ENCODE measurements at regions not wholly inside any gene's neighbourhood (a gene's known extent, or its start where the extent isn't known, plus 50 kb on each side); places are given as distances from the start of the nearest gene placed in this dataset.
A peak's percentile ranks its signal among the peaks of the same experiment; 100 is the strongest.

GRCh38 chr6:137707590-137708360 is 159.3 kb upstream of the TNFAIP3 start:
- H3K27ac ChIP-seq = no peak overlapping the region
- peak; percentile 74 for TF ChIP-seq CTCF (conservative IDR thresholded peaks at IDR 0.05; ENCODE audit: low read depth)
- DNase-seq (ENCODE audit: low spot score) = peak; percentile 58
- CTCF ChIA-PET = interaction anchor here (0.6 to 1.8 kb wide), 14 partner anchors 18 to 1068 kb away, joined by 3 to 8 read pairs (median 4); partner anchors contain the start of genes SMIM28 and TNFAIP3
- POLR2A ChIA-PET (ENCODE audit: low non-redundant PET) = no interaction called here

- POLR2A ChIA-PET (ENCODE audit: low non-redundant PET) = no interaction called here
- no peak for DNase-seq (ENCODE audit: low spot score)
- CTCF ChIA-PET = interaction anchor here (0.6 to 1.8 kb wide), 17 partner anchors 18 to 1068 kb away, joined by 3 to 8 read pairs (median 4); partner anchors contain the start of genes SMIM28 and TNFAIP3
- TF ChIP-seq CTCF (conservative IDR thresholded peaks at IDR 0.05; ENCODE audit: low read depth) = no peak
- H3K27ac ChIP-seq = no peak overlapping the region
Measured at GRCh38 chr6:137708481-137708880, 158.6 kb upstream of the TNFAIP3 start.

DNA sequence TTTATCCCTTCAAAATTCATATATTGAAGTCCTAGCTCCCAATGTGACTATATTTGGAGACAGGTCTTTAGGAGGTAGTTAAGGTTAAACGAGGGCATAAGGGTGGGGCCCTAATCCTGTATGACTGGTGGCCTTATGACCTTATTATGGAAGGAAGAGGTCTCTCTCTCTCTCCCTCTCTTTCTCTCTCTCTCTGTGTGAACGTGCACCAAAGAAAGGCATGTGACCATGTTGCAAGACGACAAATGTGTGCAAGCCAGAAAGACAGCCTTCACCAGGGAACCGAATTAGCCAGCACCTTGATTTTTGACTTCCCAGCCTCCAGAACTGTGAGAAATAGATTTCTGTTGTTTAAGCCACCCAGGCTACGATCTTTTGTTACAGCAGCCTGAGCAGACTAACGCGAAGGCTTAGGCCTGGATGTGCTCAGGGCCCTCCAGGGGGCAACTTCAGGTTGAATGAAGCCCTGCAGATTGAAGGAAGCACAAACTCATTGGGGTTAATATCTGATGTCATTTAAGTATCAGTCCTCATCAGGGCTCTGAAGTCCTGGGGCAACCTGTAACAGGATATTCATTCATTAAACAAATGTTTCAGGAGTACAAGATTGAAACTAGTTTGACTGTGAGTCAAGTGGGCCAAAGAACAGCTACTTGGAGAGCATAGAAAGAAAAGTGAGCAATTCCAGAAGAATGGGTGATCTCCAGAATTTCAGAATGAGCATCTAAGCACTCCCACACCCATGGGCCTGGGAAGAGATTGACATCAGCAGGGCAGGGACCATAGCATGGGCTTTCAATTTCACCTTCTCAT is 157.4 kb upstream of the TNFAIP3 start:
- ChIA-PET POLR2A (ENCODE audit: low non-redundant PET) (no interaction called here), CTCF (interaction anchor here (0.6 to 1.7 kb wide), 4 partner anchors 19 to 269 kb away, joined by 3 to 8 read pairs (median 3); no protein-coding TSS in a partner anchor)
- H3K27ac ChIP-seq = no peak overlapping the region
- no peak for DNase-seq (ENCODE audit: low spot score)
- TF ChIP-seq CTCF (conservative IDR thresholded peaks at IDR 0.05; ENCODE audit: low read depth) = no peak

DNA sequence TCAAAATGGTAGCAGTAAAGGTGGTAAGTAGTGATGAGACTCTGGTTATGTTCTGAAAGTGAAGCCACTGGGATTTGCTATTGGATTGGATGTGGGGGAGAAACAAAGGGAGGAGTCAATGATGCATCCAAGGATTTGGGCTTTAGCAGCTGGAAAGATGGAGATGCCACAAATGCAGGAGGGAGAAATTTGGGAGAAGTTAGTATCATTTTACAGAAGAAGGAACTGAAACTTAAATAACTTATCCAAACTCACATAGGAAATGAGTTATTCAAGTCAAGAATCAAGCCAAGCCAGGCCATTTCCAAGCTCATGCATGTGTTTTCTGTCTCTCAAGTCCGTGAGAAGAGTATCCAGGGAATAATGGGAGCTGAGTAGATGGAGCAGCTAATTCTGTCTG is 155.1 kb upstream of the TNFAIP3 start:
- POLR2A ChIA-PET (ENCODE audit: low non-redundant PET) = interaction anchor here (0.6 kb wide), 1 partner anchor 1083 kb away, joined by 3 read pairs; no protein-coding TSS in a partner anchor
- DNase-seq (ENCODE audit: low spot score) = no peak
- CTCF ChIA-PET = interaction anchor here (0.6 to 0.7 kb wide), 3 partner anchors 23 to 170 kb away, joined by 3 to 4 read pairs (median 3); no protein-coding TSS in a partner anchor

GRCh38 chr6:137712587-137712986 is 154.5 kb upstream of the TNFAIP3 start:
- CTCF ChIA-PET = interaction anchor here (0.5 to 0.6 kb wide), 2 partner anchors 31 to 40 kb away, joined by 3 to 5 read pairs; no protein-coding TSS in a partner anchor
- no peak overlapping the region for H3K27ac ChIP-seq
- DNase-seq (ENCODE audit: low spot score) = no peak
- TF ChIP-seq CTCF (conservative IDR thresholded peaks at IDR 0.05; ENCODE audit: low read depth) = no peak
- POLR2A ChIA-PET (ENCODE audit: low non-redundant PET) = interaction anchor here (0.6 kb wide), 1 partner anchor 1084 kb away, joined by 3 read pairs; no protein-coding TSS in a partner anchor

More for the DNA sequence above, 155.1 kb upstream of the TNFAIP3 start:
- H3K27ac ChIP-seq = no peak overlapping the region
- no peak for TF ChIP-seq CTCF (conservative IDR thresholded peaks at IDR 0.05; ENCODE audit: low read depth)

DNA sequence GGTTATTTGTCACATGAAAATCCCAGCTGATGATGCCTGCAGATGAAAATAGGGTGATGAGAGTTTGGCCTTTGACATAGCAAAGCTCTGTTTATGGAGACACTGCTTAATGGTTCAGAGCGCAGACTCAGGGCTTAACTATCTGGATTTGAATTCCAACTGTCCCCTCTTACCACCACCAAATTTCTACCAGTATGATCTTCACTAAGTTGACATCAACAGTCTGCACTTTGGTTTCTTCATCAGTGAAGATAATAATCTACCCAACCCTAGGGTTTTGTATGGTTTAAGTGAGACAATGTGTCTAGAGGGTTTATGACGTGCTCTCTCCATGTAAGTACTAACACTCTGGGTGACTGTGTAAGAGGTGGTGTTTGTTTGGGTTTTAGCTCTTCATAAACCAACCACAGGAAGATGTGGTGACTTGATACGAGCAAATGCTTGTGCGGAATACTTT is 151.4 kb upstream of the TNFAIP3 start:
- ChIA-PET CTCF (interaction anchor here (0.7 kb wide), 1 partner anchor 60 kb away, joined by 3 read pairs; no protein-coding TSS in a partner anchor), POLR2A (ENCODE audit: low non-redundant PET) (no interaction called here)
- DNase-seq (ENCODE audit: low spot score) = no peak
- no peak for TF ChIP-seq CTCF (conservative IDR thresholded peaks at IDR 0.05; ENCODE audit: low read depth)
- no peak overlapping the region for H3K27ac ChIP-seq

Measured in RWPE1 (cell line).